ENCODE measurements at regions not wholly inside any gene's neighbourhood (a gene's known extent, or its start where the extent isn't known, plus 50 kb on each side); places are given as distances from the start of the nearest gene placed in this dataset.

GRCh38 chr1:217274416-217274815 lies 356.5 kb downstream of the GPATCH2 start:
- H3K9me3 Mint-ChIP-seq, result peaks cover 4 to 30% (median 14%) of the 10 kb centered on the region in 6 donors
- no peaks in the 10 kb centered on the region for H3K36me3 Mint-ChIP-seq
- no peak overlapping the region for H3K27ac Mint-ChIP-seq
- H3K4me1 Mint-ChIP-seq, result no peaks in the 10 kb centered on the region
- H3K27me3 Mint-ChIP-seq (ENCODE audit: low read depth in 3 of 3), result peaks cover 0 to 2% (median 0%) of the 10 kb centered on the region in 3 donors
- no peak overlapping the region for H3K4me3 Mint-ChIP-seq
- no peak for DNase-seq

- DNase-seq, result no peak
- no peak overlapping the region for H3K4me3 Mint-ChIP-seq
- H3K4me1 Mint-ChIP-seq, result no peaks in the 10 kb centered on the region
- no peak overlapping the region for H3K27ac Mint-ChIP-seq
- H3K36me3 Mint-ChIP-seq, result no peaks in the 10 kb centered on the region
- peaks cover 4 to 30% (median 14%) of the 10 kb centered on the region in 6 donors for H3K9me3 Mint-ChIP-seq
- H3K27me3 Mint-ChIP-seq (ENCODE audit: low read depth in 3 of 3), result peaks cover 0 to 2% (median 0%) of the 10 kb centered on the region in 3 donors
These were observed 357.0 kb downstream of the GPATCH2 start for GRCh38 chr1:217273866-217274265.

GRCh38 chr1:217272385-217272784 lies 358.5 kb downstream of the GPATCH2 start:
- H3K4me1 Mint-ChIP-seq, result no peaks in the 10 kb centered on the region
- H3K36me3 Mint-ChIP-seq, result no peaks in the 10 kb centered on the region
- H3K9me3 Mint-ChIP-seq, result peaks cover 2 to 30% (median 19%) of the 10 kb centered on the region in 6 donors
- H3K27me3 Mint-ChIP-seq (ENCODE audit: low read depth in 3 of 3), result peaks cover 0 to 2% (median 0%) of the 10 kb centered on the region in 3 donors
- no peak overlapping the region for H3K4me3 Mint-ChIP-seq
- H3K27ac Mint-ChIP-seq, result no peak overlapping the region
- DNase-seq, result no peak

- no peak overlapping the region for H3K27ac Mint-ChIP-seq
- peaks cover 2 to 25% (median 12%) of the 10 kb centered on the region in 6 donors for H3K9me3 Mint-ChIP-seq
- no peaks in the 10 kb centered on the region for H3K4me1 Mint-ChIP-seq
- H3K4me3 Mint-ChIP-seq, result no peak overlapping the region
- DNase-seq, result no peak
- H3K27me3 Mint-ChIP-seq (ENCODE audit: low read depth in 3 of 3), result peaks cover 0 to 2% (median under 1%) of the 10 kb centered on the region in 3 donors
- no peaks in the 10 kb centered on the region for H3K36me3 Mint-ChIP-seq
These were observed 360.8 kb downstream of the GPATCH2 start for GRCh38 chr1:217270101-217270500.

- Mint-ChIP-seq H3K9me3 (peaks cover 2 to 18% (median 13%) of the 10 kb centered on the region in 6 donors), H3K27me3 (ENCODE audit: low read depth in 3 of 3) (peaks cover 0 to 2% (median 0%) of the 10 kb centered on the region in 3 donors), H3K27ac (no peak overlapping the region), H3K36me3 (no peaks in the 10 kb centered on the region), H3K4me3 (no peak overlapping the region), H3K4me1 (no peaks in the 10 kb centered on the region)
- DNase-seq, result no peak
These were observed 362.8 kb downstream of the GPATCH2 start for GRCh38 chr1:217268058-217268457.

- H3K4me1 Mint-ChIP-seq, result no peaks in the 10 kb centered on the region
- peaks cover 0 to 2% (median 0%) of the 10 kb centered on the region in 3 donors for H3K27me3 Mint-ChIP-seq (ENCODE audit: low read depth in 3 of 3)
- H3K36me3 Mint-ChIP-seq, result no peaks in the 10 kb centered on the region
- no peak overlapping the region for H3K4me3 Mint-ChIP-seq
- H3K9me3 Mint-ChIP-seq, result peaks cover 0 to 9% (median 5%) of the 10 kb centered on the region in 6 donors
- H3K27ac Mint-ChIP-seq, result no peak overlapping the region
- DNase-seq, result no peak
These were observed 369.3 kb downstream of the GPATCH2 start for GRCh38 chr1:217261636-217262035.

GRCh38 chr1:217260676-217261075 lies 370.2 kb downstream of the GPATCH2 start:
- no peak overlapping the region for H3K4me3 Mint-ChIP-seq
- DNase-seq, result no peak
- no peak overlapping the region for H3K27ac Mint-ChIP-seq
- H3K36me3 Mint-ChIP-seq, result no peaks in the 10 kb centered on the region
- peaks cover 0 to 2% (median 0%) of the 10 kb centered on the region in 3 donors for H3K27me3 Mint-ChIP-seq (ENCODE audit: low read depth in 3 of 3)
- peaks cover 0 to 12% (median 6%) of the 10 kb centered on the region in 6 donors for H3K9me3 Mint-ChIP-seq
- no peaks in the 10 kb centered on the region for H3K4me1 Mint-ChIP-seq

- Mint-ChIP-seq H3K27me3 (ENCODE audit: low read depth in 3 of 3) (peaks cover 0 to 2% (median 0%) of the 10 kb centered on the region in 3 donors), H3K4me1 (no peaks in the 10 kb centered on the region), H3K36me3 (no peaks in the 10 kb centered on the region), H3K9me3 (peaks cover 4 to 23% (median 9%) of the 10 kb centered on the region in 6 donors), H3K27ac (no peak overlapping the region), H3K4me3 (no peak overlapping the region)
- DNase-seq, result no peak
These were observed 376.9 kb downstream of the GPATCH2 start for GRCh38 chr1:217253985-217254384.

- H3K9me3 Mint-ChIP-seq, result peaks cover 3 to 26% (median 11%) of the 10 kb centered on the region in 6 donors
- no peak for DNase-seq
- H3K27ac Mint-ChIP-seq, result no peak overlapping the region
- no peaks in the 10 kb centered on the region for H3K4me1 Mint-ChIP-seq
- no peaks in the 10 kb centered on the region for H3K36me3 Mint-ChIP-seq
- no peak overlapping the region for H3K4me3 Mint-ChIP-seq
- H3K27me3 Mint-ChIP-seq (ENCODE audit: low read depth in 3 of 3), result peaks cover 0 to 2% (median 0%) of the 10 kb centered on the region in 3 donors
These were observed 377.5 kb downstream of the GPATCH2 start for GRCh38 chr1:217253351-217253750.

GRCh38 chr1:217251121-217251520 lies 379.8 kb downstream of the GPATCH2 start:
- H3K9me3 Mint-ChIP-seq, result peaks cover 2 to 25% (median 14%) of the 10 kb centered on the region in 6 donors
- DNase-seq, result no peak
- no peaks in the 10 kb centered on the region for H3K36me3 Mint-ChIP-seq
- H3K4me3 Mint-ChIP-seq, result no peak overlapping the region
- H3K27ac Mint-ChIP-seq, result no peak overlapping the region
- H3K27me3 Mint-ChIP-seq (ENCODE audit: low read depth in 3 of 3), result peaks cover 0 to 2% (median 0%) of the 10 kb centered on the region in 3 donors
- no peaks in the 10 kb centered on the region for H3K4me1 Mint-ChIP-seq

- DNase-seq, result no peak
- Mint-ChIP-seq H3K27me3 (ENCODE audit: low read depth in 3 of 3) (peaks cover 0 to 2% (median 0%) of the 10 kb centered on the region in 3 donors), H3K9me3 (peaks cover 6 to 25% (median 13%) of the 10 kb centered on the region in 6 donors), H3K36me3 (no peaks in the 10 kb centered on the region), H3K27ac (no peak overlapping the region), H3K4me3 (no peak overlapping the region), H3K4me1 (no peaks in the 10 kb centered on the region)
These were observed 381.0 kb downstream of the GPATCH2 start for GRCh38 chr1:217249857-217250256.

- Mint-ChIP-seq H3K9me3 (peaks cover 2 to 28% (median 9%) of the 10 kb centered on the region in 6 donors), H3K27ac (no peak overlapping the region), H3K27me3 (ENCODE audit: low read depth in 3 of 3) (peaks cover 0 to 2% (median 0%) of the 10 kb centered on the region in 3 donors), H3K36me3 (no peaks in the 10 kb centered on the region), H3K4me1 (no peaks in the 10 kb centered on the region), H3K4me3 (no peak overlapping the region)
- no peak for DNase-seq
These were observed 385.9 kb downstream of the GPATCH2 start for GRCh38 chr1:217244971-217245370.

GRCh38 chr1:217240656-217241055 lies 390.2 kb downstream of the GPATCH2 start:
- no peaks in the 10 kb centered on the region for H3K36me3 Mint-ChIP-seq
- peaks cover 2 to 33% (median 10%) of the 10 kb centered on the region in 6 donors for H3K9me3 Mint-ChIP-seq
- no peak overlapping the region for H3K27ac Mint-ChIP-seq
- H3K4me1 Mint-ChIP-seq, result no peaks in the 10 kb centered on the region
- no peak overlapping the region for H3K4me3 Mint-ChIP-seq
- DNase-seq, result no peak
- peaks cover 0 to 2% (median 0%) of the 10 kb centered on the region in 3 donors for H3K27me3 Mint-ChIP-seq (ENCODE audit: low read depth in 3 of 3)

- peaks cover 0 to 32% (median 9%) of the 10 kb centered on the region in 6 donors for H3K9me3 Mint-ChIP-seq
- no peaks in the 10 kb centered on the region for H3K36me3 Mint-ChIP-seq
- H3K4me1 Mint-ChIP-seq, result no peaks in the 10 kb centered on the region
- no peak for DNase-seq
- no peak overlapping the region for H3K27ac Mint-ChIP-seq
- H3K4me3 Mint-ChIP-seq, result no peak overlapping the region
- H3K27me3 Mint-ChIP-seq (ENCODE audit: low read depth in 3 of 3), result peaks cover 0 to under 1% (median 0%) of the 10 kb centered on the region in 3 donors
These were observed 391.9 kb downstream of the GPATCH2 start for GRCh38 chr1:217238945-217239344.

GRCh38 chr1:217230412-217230811 lies 400.5 kb downstream of the GPATCH2 start:
- no peak for DNase-seq
- no peaks in the 10 kb centered on the region for H3K36me3 Mint-ChIP-seq
- no peaks in the 10 kb centered on the region for H3K27me3 Mint-ChIP-seq (ENCODE audit: low read depth in 3 of 3)
- no peaks in the 10 kb centered on the region for H3K4me1 Mint-ChIP-seq
- H3K27ac Mint-ChIP-seq, result no peak overlapping the region
- no peak overlapping the region for H3K4me3 Mint-ChIP-seq
- peaks cover 0 to 42% (median 10%) of the 10 kb centered on the region in 6 donors for H3K9me3 Mint-ChIP-seq
